ENCODE measurements at regions not wholly inside any gene's neighbourhood (a gene's known extent, or its start where the extent isn't known, plus 50 kb on each side); places are given as distances from the start of the nearest gene placed in this dataset.

- Mint-ChIP-seq H3K36me3 (ENCODE audit: insufficient read depth, unreplicated experiment) (no peaks in the 10 kb centered on the region), H3K4me3 (ENCODE audit: unreplicated experiment) (no peak overlapping the region), H3K27ac (ENCODE audit: low read depth, unreplicated experiment) (no peak overlapping the region), H3K4me1 (ENCODE audit: insufficient read depth, unreplicated experiment) (no peaks in the 10 kb centered on the region), H3K27me3 (ENCODE audit: insufficient read depth, unreplicated experiment) (no peaks in the 10 kb centered on the region), H3K9me3 (ENCODE audit: unreplicated experiment) (peaks cover 6% of the 10 kb centered on the region)
- ChIA-PET CTCF (no interaction called here), POLR2A (interaction anchor here (0.6 kb wide), 1 partner anchor 387 kb away, joined by 3 read pairs; no protein-coding TSS in a partner anchor)
- intact Hi-C loops (cut with micrococcal nuclease), result no loop called here
- no peak for TF ChIP-seq CTCF (IDR thresholded peaks at IDR 0.05; ENCODE audit: unreplicated experiment)
- DNase-seq (ENCODE audit: unreplicated experiment), result no peak
- no TSS peak for BruUV-seq (replicated peaks)
These were observed 648.6 kb upstream of the GRM3 start for GRCh38 chr7:85995101-85995500.

GRCh38 chr7:85980740-85981139 is 663.0 kb upstream of the GRM3 start:
- DNase-seq (ENCODE audit: unreplicated experiment), result no peak
- POLR2A ChIA-PET, result no interaction called here
- Mint-ChIP-seq H3K36me3 (ENCODE audit: insufficient read depth, unreplicated experiment) (no peaks in the 10 kb centered on the region), H3K9me3 (ENCODE audit: unreplicated experiment) (no peaks in the 10 kb centered on the region), H3K27me3 (ENCODE audit: insufficient read depth, unreplicated experiment) (peaks cover 40% of the 10 kb centered on the region), H3K4me1 (ENCODE audit: insufficient read depth, unreplicated experiment) (no peaks in the 10 kb centered on the region), H3K4me3 (ENCODE audit: unreplicated experiment) (no peak overlapping the region), H3K27ac (ENCODE audit: low read depth, unreplicated experiment) (no peak overlapping the region)
- TF ChIP-seq CTCF (IDR thresholded peaks at IDR 0.05; ENCODE audit: unreplicated experiment), result no peak
- CTCF ChIA-PET, result interaction anchor here (0.6 kb wide), 1 partner anchor 98 kb away, joined by 3 read pairs; no protein-coding TSS in a partner anchor
- no TSS peak for BruUV-seq (replicated peaks)
- intact Hi-C loops (cut with micrococcal nuclease), result no loop called here

GRCh38 chr7:85974176-85974575 is 669.5 kb upstream of the GRM3 start:
- BruUV-seq (replicated peaks), result no TSS peak
- peaks cover 36% of the 10 kb centered on the region for H3K27me3 Mint-ChIP-seq (ENCODE audit: insufficient read depth, unreplicated experiment)
- no peaks in the 10 kb centered on the region for H3K9me3 Mint-ChIP-seq (ENCODE audit: unreplicated experiment)
- ChIA-PET CTCF (no interaction called here), POLR2A (interaction anchor here (0.7 kb wide), 1 partner anchor 330 kb away, joined by 3 read pairs; no protein-coding TSS in a partner anchor)
- no peaks in the 10 kb centered on the region for H3K4me1 Mint-ChIP-seq (ENCODE audit: insufficient read depth, unreplicated experiment)
- TF ChIP-seq CTCF (IDR thresholded peaks at IDR 0.05; ENCODE audit: unreplicated experiment), result no peak
- DNase-seq (ENCODE audit: unreplicated experiment), result no peak
- no peak overlapping the region for H3K27ac Mint-ChIP-seq (ENCODE audit: low read depth, unreplicated experiment)
- intact Hi-C loops (cut with micrococcal nuclease), result no loop called here
- no peak overlapping the region for H3K4me3 Mint-ChIP-seq (ENCODE audit: unreplicated experiment)
- H3K36me3 Mint-ChIP-seq (ENCODE audit: insufficient read depth, unreplicated experiment), result no peaks in the 10 kb centered on the region

- no peak for TF ChIP-seq CTCF (IDR thresholded peaks at IDR 0.05; ENCODE audit: unreplicated experiment)
- intact Hi-C loops (cut with micrococcal nuclease), result no loop called here
- POLR2A ChIA-PET, result no interaction called here
- Mint-ChIP-seq H3K27me3 (ENCODE audit: insufficient read depth, unreplicated experiment) (peaks cover 24% of the 10 kb centered on the region), H3K27ac (ENCODE audit: low read depth, unreplicated experiment) (no peak overlapping the region), H3K4me3 (ENCODE audit: unreplicated experiment) (no peak overlapping the region), H3K36me3 (ENCODE audit: insufficient read depth, unreplicated experiment) (no peaks in the 10 kb centered on the region), H3K4me1 (ENCODE audit: insufficient read depth, unreplicated experiment) (no peaks in the 10 kb centered on the region), H3K9me3 (ENCODE audit: unreplicated experiment) (no peaks in the 10 kb centered on the region)
- CTCF ChIA-PET, result interaction anchor here (0.6 kb wide), 2 partner anchors 649 to 1666 kb away, joined by 3 read pairs; no protein-coding TSS in a partner anchor
- BruUV-seq (replicated peaks), result no TSS peak
- DNase-seq (ENCODE audit: unreplicated experiment), result no peak
These were observed 671.1 kb upstream of the GRM3 start for GRCh38 chr7:85972504-85973141.

Data from MCF 10A (cell line).